ENCODE measurements at regions not wholly inside any gene's neighbourhood (a gene's known extent, or its start where the extent isn't known, plus 50 kb on each side); places are given as distances from the start of the nearest gene placed in this dataset.

GRCh38 chr9:13361076-13361475, 81.6 kb upstream of the MPDZ start (continued):
- TF ChIP-seq, protein P1, sequence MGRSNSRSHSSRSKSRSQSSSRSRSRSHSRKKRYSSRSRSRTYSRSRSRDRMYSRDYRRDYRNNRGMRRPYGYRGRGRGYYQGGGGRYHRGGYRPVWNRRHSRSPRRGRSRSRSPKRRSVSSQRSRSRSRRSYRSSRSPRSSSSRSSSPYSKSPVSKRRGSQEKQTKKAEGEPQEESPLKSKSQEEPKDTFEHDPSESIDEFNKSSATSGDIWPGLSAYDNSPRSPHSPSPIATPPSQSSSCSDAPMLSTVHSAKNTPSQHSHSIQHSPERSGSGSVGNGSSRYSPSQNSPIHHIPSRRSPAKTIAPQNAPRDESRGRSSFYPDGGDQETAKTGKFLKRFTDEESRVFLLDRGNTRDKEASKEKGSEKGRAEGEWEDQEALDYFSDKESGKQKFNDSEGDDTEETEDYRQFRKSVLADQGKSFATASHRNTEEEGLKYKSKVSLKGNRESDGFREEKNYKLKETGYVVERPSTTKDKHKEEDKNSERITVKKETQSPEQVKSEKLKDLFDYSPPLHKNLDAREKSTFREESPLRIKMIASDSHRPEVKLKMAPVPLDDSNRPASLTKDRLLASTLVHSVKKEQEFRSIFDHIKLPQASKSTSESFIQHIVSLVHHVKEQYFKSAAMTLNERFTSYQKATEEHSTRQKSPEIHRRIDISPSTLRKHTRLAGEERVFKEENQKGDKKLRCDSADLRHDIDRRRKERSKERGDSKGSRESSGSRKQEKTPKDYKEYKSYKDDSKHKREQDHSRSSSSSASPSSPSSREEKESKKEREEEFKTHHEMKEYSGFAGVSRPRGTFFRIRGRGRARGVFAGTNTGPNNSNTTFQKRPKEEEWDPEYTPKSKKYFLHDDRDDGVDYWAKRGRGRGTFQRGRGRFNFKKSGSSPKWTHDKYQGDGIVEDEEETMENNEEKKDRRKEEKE (IDR thresholded peaks at IDR 0.05), result no peak

- FAIRE-seq, result no peak
- Histone ChIP-seq H3K9ac (ENCODE audit: control insufficient read depth, insufficient read depth, low read length) (no peak overlapping the region), H4K20me1 (ENCODE audit: control insufficient read depth, insufficient read depth) (no peaks in the 10 kb centered on the region), H3K27ac (ENCODE audit: control insufficient read depth, insufficient read depth) (no peak overlapping the region), H3K4me2 (ENCODE audit: control insufficient read depth, insufficient read depth) (no peak overlapping the region), H3K4me3 (no peak overlapping the region), H3K36me3 (ENCODE audit: control insufficient read depth in 2 of 2, insufficient read depth in 2 of 2, low read length in 1 of 2) (no peaks in the 10 kb centered on the region), H3K4me1 (ENCODE audit: control insufficient read depth, insufficient read depth, low read length) (no peaks in the 10 kb centered on the region), H3K79me2 (ENCODE audit: control insufficient read depth, insufficient read depth, low read length) (no peaks in the 10 kb centered on the region), H3K27me3 (replicated peaks in 1 of 2; ENCODE audit: control insufficient read depth in 2 of 2, insufficient read depth in 2 of 2, low read length in 1 of 2) (no peaks in the 10 kb centered on the region), H2AFZ (ENCODE audit: control insufficient read depth, low read depth, low read length) (no peak overlapping the region), H3K9me3 (replicated peaks; ENCODE audit: control insufficient read depth, insufficient read depth, low read length) (no peaks in the 10 kb centered on the region)
- in situ Hi-C loops (cut with MboI), result no loop called here
- intact Hi-C loops (cut with micrococcal nuclease; ENCODE audit: unreplicated experiment), result no loop called here
- SMC1A ChIA-PET (ENCODE audit: uncharacterized antibody, unreplicated experiment), result interaction anchor here (0.7 kb wide), 1 partner anchor 8 kb away, joined by 4 read pairs; no protein-coding TSS in a partner anchor
- RAD21 ChIA-PET (ENCODE audit: unreplicated experiment), result no interaction called here
- BruUV-seq (replicated peaks), result no TSS peak
- DNase-seq (ENCODE audit: low read depth, low spot score), result no peak
- CTCF ChIA-PET, result no interaction called here
- no peak for ATAC-seq
- POLR2A ChIA-PET, result no interaction called here
- TF ChIP-seq POU2F2 (IDR thresholded peaks at IDR 0.05; ENCODE audit: borderline replicate concordance, low read depth, low read length) (no peak), ELK1 (IDR thresholded peaks at IDR 0.05; ENCODE audit: low read depth, low read length) (no peak), ATF7 (IDR thresholded peaks at IDR 0.05; ENCODE audit: low read depth) (no peak), YY1 (IDR thresholded peaks at IDR 0.05; ENCODE audit: low read depth, low read length) (no peak), PBX3 (IDR thresholded peaks at IDR 0.05; ENCODE audit: insufficient replicate concordance, low read depth, low read length) (no peak), TARDBP (IDR thresholded peaks at IDR 0.05; ENCODE audit: borderline replicate concordance) (no peak), SIN3A (IDR thresholded peaks at IDR 0.05; ENCODE audit: low read depth, low read length) (no peak), ZNF24 (IDR thresholded peaks at IDR 0.05) (no peak), ZNF274 (IDR thresholded peaks at IDR 0.05; ENCODE audit: insufficient read depth, insufficient read length) (no peak), SKIL (IDR thresholded peaks at IDR 0.05; ENCODE audit: low read depth, poor library complexity, severe bottlenecking) (no peak), PAX8 (IDR thresholded peaks at IDR 0.05) (no peak), USF1 (IDR thresholded peaks at IDR 0.05; ENCODE audit: borderline replicate concordance, extremely low read length, insufficient read depth, low read depth, low read length) (no peak), KLF5 (IDR thresholded peaks at IDR 0.05; ENCODE audit: partially characterized antibody) (no peak), CBX5 (IDR thresholded peaks at IDR 0.05; ENCODE audit: low read depth) (no peak)
Observed at GRCh38 chr9:13360188-13360587, 80.7 kb upstream of the MPDZ start.
